HG03460 (cell line): ENCODE measurements at regions not wholly inside any gene's neighbourhood (a gene's known extent, or its start where the extent isn't known, plus 50 kb on each side); places are given as distances from the start of the nearest gene placed in this dataset.

Experiments
- ATAC-seq: cut with Tn5 transposase; IDR thresholded peaks from one replicate; pipeline ENCODE4 v1.9.1; 2021; ENCODE audit not compliant: unreplicated experiment

- no peak for ATAC-seq
These were observed 232.6 kb upstream of the SRRM4 start for GRCh38 chr12:118748478-118749380.

GRCh38 chr12:118749646-118750045, 231.7 kb upstream of the SRRM4 start:
- ATAC-seq = no peak

- no peak for ATAC-seq
These were observed 230.7 kb upstream of the SRRM4 start for GRCh38 chr12:118750666-118751065.

GRCh38 chr12:118751355-118751754, 230.0 kb upstream of the SRRM4 start:
- ATAC-seq = no peak

GRCh38 chr12:118760623-118761022, 220.7 kb upstream of the SRRM4 start:
- no peak for ATAC-seq

GRCh38 chr12:118763234-118763633, 218.1 kb upstream of the SRRM4 start:
- no peak for ATAC-seq

GRCh38 chr12:118773956-118774723, 207.2 kb upstream of the SRRM4 start:
- ATAC-seq = no peak

GRCh38 chr12:118777504-118777903, 203.8 kb upstream of the SRRM4 start:
- no peak for ATAC-seq

- ATAC-seq = no peak
These were observed 203.3 kb upstream of the SRRM4 start for GRCh38 chr12:118778077-118778476.

GRCh38 chr12:118780939-118781338, 200.4 kb upstream of the SRRM4 start:
- no peak for ATAC-seq

GRCh38 chr12:118781692-118782091, 199.6 kb upstream of the SRRM4 start:
- ATAC-seq = no peak

GRCh38 chr12:118783703-118784102, 197.6 kb upstream of the SRRM4 start:
- ATAC-seq = no peak

- ATAC-seq = no peak
These were observed 190.8 kb upstream of the SRRM4 start for GRCh38 chr12:118790578-118790977.

- no peak for ATAC-seq
These were observed 167.5 kb upstream of the SRRM4 start for GRCh38 chr12:118813778-118814357.

- ATAC-seq = no peak
These were observed 165.0 kb upstream of the SRRM4 start for GRCh38 chr12:118816296-118816695.

GRCh38 chr12:118821386-118821925, 159.9 kb upstream of the SRRM4 start:
- no peak for ATAC-seq

GRCh38 chr12:118822512-118822911, 158.8 kb upstream of the SRRM4 start:
- ATAC-seq = no peak

GRCh38 chr12:118827047-118827446, 154.3 kb upstream of the SRRM4 start:
- no peak for ATAC-seq

- no peak for ATAC-seq
These were observed 153.7 kb upstream of the SRRM4 start for GRCh38 chr12:118827606-118828005.

- no peak for ATAC-seq
These were observed 151.0 kb upstream of the SRRM4 start for GRCh38 chr12:118830296-118830695.

GRCh38 chr12:118835926-118836325, 145.4 kb upstream of the SRRM4 start:
- ATAC-seq = no peak
